HepG2 (cell line): ENCODE measurements at regions not wholly inside any gene's neighbourhood (a gene's known extent, or its start where the extent isn't known, plus 50 kb on each side); places are given as distances from the start of the nearest gene placed in this dataset.

Source experiments
- ATAC-seq: fragments of 200-7000 bp; cut with Tn5 transposase; 3 replicates; pipeline ENCODE4 v1.9.1; 2020; ENCODE audit warnings: mild to moderate bottlenecking, moderate library complexity
- BruUV-seq: library from RNA; stranded (reverse); fragments of 400-500 nt; replicated peaks from 2 replicates; lab custom pipeline; 2021; lab: Mats Ljungman, UMichigan
- CTCF ChIA-PET: fragments of 300-600 bp; formaldehyde crosslinking; extraction: SDS; loops from one replicate; lab custom pipeline; 2021; ENCODE audit warnings: low total read pairs, inconsistent platforms, low intra/inter-chr PET ratio; lab: Yijun Ruan, JAX
- POLR2A ChIA-PET: fragments of 350-600 bp; sonication (Branson Sonifier 250); formaldehyde crosslinking; loops from one replicate; lab custom pipeline; 2020; ENCODE audit warnings: antibody characterized with exemption, inconsistent platforms; lab: Yijun Ruan, JAX
- DNase-seq: peaks from one replicate; pipeline ENCODE4 v3.0.0-alpha.2; 2015; ENCODE audit warnings: low spot score
- FAIRE-seq: peaks from 3 replicates; lab custom pipeline; 2011; peaks lifted over from hg19 to GRCh38; lab: Jason Lieb, UNC
- H2AFZ ChIP-seq: one replicate; pipeline ENCODE4 v1.6.1; 2011; ENCODE audit warnings: low read length, inconsistent platforms
- H3K27ac ChIP-seq: fragments of 300-600 bp; 3 replicates; pipeline ENCODE4 v1.8.0; 2011; ENCODE audit warnings: mixed run types, mild to moderate bottlenecking, mixed read lengths, low read length, inconsistent platforms; ENCODE audit not compliant: insufficient read depth; ENCODE audit errors: extremely low read length
- H3K27me3 ChIP-seq, 2 experiments: fragments of 200-600 bp in 1 of 2; 2 replicates in 1 of 2; 3 replicates in 1 of 2; pipeline versions ENCODE4 v1.6.0 to v1.8.0; 2011; ENCODE audit warnings: low read length in 2 of 2, mild to moderate bottlenecking in 2 of 2, moderate library complexity in 2 of 2, inconsistent platforms in 1 of 2; ENCODE audit not compliant: insufficient read depth in 2 of 2, control insufficient read depth in 1 of 2
- H3K36me3 ChIP-seq, 2 experiments: fragments of 200-600 bp in 1 of 2; replicated peaks in 1 of 2; 2 replicates in 1 of 2; 3 replicates in 1 of 2; pipeline versions ENCODE4 v1.5.1 to v1.8.0; 2011; ENCODE audit warnings: low read length in 2 of 2, inconsistent platforms in 1 of 2; ENCODE audit not compliant: insufficient read depth in 2 of 2, control insufficient read depth in 1 of 2
- H3K4me1 ChIP-seq: 2 replicates; pipeline ENCODE4 v1.5.1; 2012; ENCODE audit warnings: low read length, inconsistent platforms; ENCODE audit not compliant: insufficient read depth
- H3K4me2 ChIP-seq: 2 replicates; pipeline ENCODE4 v1.6.0; 2011; ENCODE audit warnings: low read depth, low read length, inconsistent platforms
- H3K4me3 ChIP-seq, 3 experiments: fragments of 200-600 bp in 1 of 3; sonication (generic), shearing (Covaris generic) in 1 of 3; replicated peaks in 1 of 3; 2 replicates each; pipeline ENCODE4 v1.5.1; 2011 to 2016; ENCODE audit warnings: low read length in 3 of 3, inconsistent platforms in 2 of 3, low read depth in 2 of 3, mild to moderate bottlenecking in 2 of 3, control low read depth in 1 of 3, mixed read lengths in 1 of 3; ENCODE audit not compliant: insufficient read depth in 1 of 3
- H3K79me2 ChIP-seq: one replicate; pipeline ENCODE4 v1.6.1; 2011; ENCODE audit warnings: low read length, inconsistent platforms; ENCODE audit not compliant: insufficient read depth
- H3K9ac ChIP-seq: 2 replicates; pipeline ENCODE4 v1.6.0; 2011; ENCODE audit warnings: mild to moderate bottlenecking, low read depth, low read length, inconsistent platforms; ENCODE audit not compliant: insufficient read depth
- H3K9me3 ChIP-seq: 2 replicates; pipeline ENCODE4 v1.5.1; 2012; ENCODE audit warnings: mild to moderate bottlenecking, low read length
- H4K20me1 ChIP-seq: 2 replicates; pipeline ENCODE4 v1.6.0; 2011; ENCODE audit warnings: inconsistent platforms, mild to moderate bottlenecking, low read length, moderate library complexity; ENCODE audit not compliant: insufficient read depth
- ATF3 ChIP-seq: sonication (generic); formaldehyde crosslinking; IDR thresholded peaks from 2 replicates; pipeline ENCODE4 v1.4.0; 2020; ENCODE audit warnings: missing genetic modification reagents
- FOSL2 ChIP-seq: sonication (generic); formaldehyde crosslinking; IDR thresholded peaks from 2 replicates; pipeline ENCODE4 v1.4.0; 2020; ENCODE audit warnings: missing genetic modification reagents
- NFE2 ChIP-seq: sonication (generic); formaldehyde crosslinking; IDR thresholded peaks from 2 replicates; pipeline ENCODE4 v1.4.0; 2020; ENCODE audit warnings: missing genetic modification reagents
- RBFOX2 ChIP-seq: fragments of 200-400 bp; formaldehyde crosslinking; IDR thresholded peaks from 2 replicates; pipeline ENCODE4 v1.6.1; 2017; ENCODE audit warnings: low read depth, mild to moderate bottlenecking, low read length
- RCOR2 ChIP-seq: IDR thresholded peaks from 2 replicates; pipeline ENCODE4 v1.6.1; 2016; ENCODE audit warnings: missing biosample characterization, missing genetic modification reagents
- SKIL ChIP-seq: sonication (generic); formaldehyde crosslinking; IDR thresholded peaks from 2 replicates; pipeline ENCODE4 v1.8.0; 2022; ENCODE audit warnings: missing genetic modification reagents, mild to moderate bottlenecking, moderate library complexity, borderline replicate concordance
- SNRNP70 ChIP-seq: fragments of 200-400 bp; formaldehyde crosslinking; IDR thresholded peaks from 2 replicates; pipeline ENCODE4 v1.6.1; 2017; ENCODE audit warnings: mild to moderate bottlenecking, low read depth, low read length, moderate library complexity
- TFAP4 ChIP-seq: sonication (generic); IDR thresholded peaks from 2 replicates; pipeline ENCODE4 v1.6.1; 2016; ENCODE audit warnings: low read depth, borderline replicate concordance
- ZNF12 ChIP-seq: sonication (generic); formaldehyde crosslinking; IDR thresholded peaks from 2 replicates; pipeline ENCODE4 v1.5.0; 2020; ENCODE audit warnings: missing genetic modification reagents
- ZNF317 ChIP-seq: sonication (generic); formaldehyde crosslinking; IDR thresholded peaks from 2 replicates; pipeline ENCODE4 v1.5.0; 2020; ENCODE audit warnings: mild to moderate bottlenecking, missing genetic modification reagents
- ZNF629 ChIP-seq: sonication (generic); formaldehyde crosslinking; conservative IDR thresholded peaks from 2 replicates; pipeline ENCODE4 v1.5.0; 2020; ENCODE audit warnings: missing genetic modification reagents
- WGBS: methylation state at CpG from one replicate; pipeline ENCODE4 v1.1.6; 2017; ENCODE audit warnings: low lambda C conversion rate; 5-methylcytosine and 5-hydroxymethylcytosine counted together
- in situ Hi-C: cut with HindIII; loops from 2 replicates; pipeline ENCODE4 v1.10.0; 2017; ENCODE audit warnings: low pct_unique_long_range_greater_than_20kb; ENCODE audit not compliant: extremely low pct_ligation_motif_present
- intact Hi-C: fragments of 100-400 bp; cut with micrococcal nuclease; formaldehyde crosslinking; loops from one replicate; pipeline ENCODE4 v1.10.0; 2022; ENCODE audit not compliant: unreplicated experiment

DNA sequence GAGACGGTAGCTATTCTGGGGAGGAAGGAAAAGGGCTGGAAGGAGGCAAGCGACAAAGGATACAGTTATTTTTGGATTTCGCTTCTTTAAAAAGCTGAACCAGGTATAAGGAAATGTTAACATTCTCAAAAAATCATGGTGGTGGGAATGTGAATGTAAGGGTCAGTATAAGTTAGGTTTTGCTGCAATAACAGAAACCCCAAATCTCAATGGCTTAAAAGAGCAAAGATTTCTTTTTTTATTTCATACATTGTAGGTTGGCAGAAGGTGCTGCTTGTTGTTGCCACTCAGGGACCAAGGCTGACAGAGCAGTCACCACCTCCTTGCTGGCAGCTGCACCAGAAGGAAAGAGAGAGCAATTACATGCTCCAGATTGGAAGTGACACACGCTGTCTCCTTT lies 176.3 kb upstream of the LPP start:
- no peaks in the 10 kb centered on the region for H4K20me1 ChIP-seq
- DNase-seq (no peak), FAIRE-seq (no peak)
- over 99% methylated on average over 4 of the region's 4 CpGs for WGBS
- no peak overlapping the region for H3K4me2 ChIP-seq
- no peaks in the 10 kb centered on the region for H3K27me3 ChIP-seq
- no peaks in the 10 kb centered on the region for H3K36me3 ChIP-seq
- TF ChIP-seq ZNF317: no peak
- no peak for TF ChIP-seq ATF3
- peak; percentile 99 for TF ChIP-seq ZNF12 (CRISPR knock-in tag)
- TF ChIP-seq, all 625 proteins: peak for 1
- ATAC-seq: no peak
- Histone ChIP-seq H3K9ac (no peak overlapping the region), H3K4me1 (peaks cover 37% of the 10 kb centered on the region), H3K27ac (no peak overlapping the region), H3K9me3 (peaks cover 6% of the 10 kb centered on the region; the same call in 1 of the 2 replicates), H2AFZ (no peak overlapping the region), H3K79me2 (no peaks in the 10 kb centered on the region), H3K4me3 (no peak overlapping the region)
- in situ Hi-C loops (no loop called here), intact Hi-C loops (no loop called here)
- ChIA-PET POLR2A (no interaction called here), CTCF (no interaction called here)
- BruUV-seq: no TSS peak

- H3K4me1 ChIP-seq: peaks cover 46% of the 10 kb centered on the region
- POLR2A ChIA-PET: no interaction called here
- peaks cover 6% of the 10 kb centered on the region; the same call in 1 of the 2 replicates for H3K9me3 ChIP-seq
- H3K27ac ChIP-seq: no peak overlapping the region
- no peak for FAIRE-seq
- H3K9ac ChIP-seq: no peak overlapping the region
- no peaks in the 10 kb centered on the region for H3K36me3 ChIP-seq
- in situ Hi-C loops: no loop called here
- no peak overlapping the region for H2AFZ ChIP-seq
- WGBS: 53% methylated on average over 5 of the region's 5 CpGs
- no peak overlapping the region for H3K4me3 ChIP-seq
- TF ChIP-seq SKIL (CRISPR knock-in tag) (no peak), NFE2 (CRISPR knock-in tag) (no peak), RBFOX2 (no peak), RCOR2 (CRISPR knock-in tag) (peak; percentile 42; the same call in 1 of the 2 replicates), ZNF629 (CRISPR knock-in tag) (peak; percentile 91), ZNF12 (CRISPR knock-in tag) (0 out of 2 replicates have a peak, but pooled peaks have one; percentile 35), SNRNP70 (no peak), TFAP4 (no peak), FOSL2 (CRISPR knock-in tag) (peak; percentile 55)
- TF ChIP-seq, all 625 proteins: peak for 4
- H3K4me2 ChIP-seq: no peak overlapping the region
- no peaks in the 10 kb centered on the region for H3K27me3 ChIP-seq
- ATAC-seq: no peak
- H3K79me2 ChIP-seq: no peaks in the 10 kb centered on the region
- H4K20me1 ChIP-seq: no peaks in the 10 kb centered on the region
- DNase-seq: no peak
- CTCF ChIA-PET: no interaction called here
- intact Hi-C loops: no loop called here
- BruUV-seq: no TSS peak
These were observed 175.4 kb upstream of the LPP start for GRCh38 chr3:187978433-187979011.
